ENCODE measurements at regions not wholly inside any gene's neighbourhood (a gene's known extent, or its start where the extent isn't known, plus 50 kb on each side); places are given as distances from the start of the nearest gene placed in this dataset.

- H3K36me3 ChIP-seq = no peaks in the 10 kb centered on the region
- WGBS, 2 donors = 80 to 84% methylated on average over 3 of the region's 3 CpGs
- TF ChIP-seq POLR2A (IDR thresholded peaks at IDR 0.05) (no peak), CTCF (IDR thresholded peaks at IDR 0.05) (no peak), EP300 (IDR thresholded peaks at IDR 0.05) (no peak)
Observed at GRCh38 chr6:126939784-126940183, 178.7 kb upstream of the RSPO3 start.

GRCh38 chr6:126941751-126942150, 176.7 kb upstream of the RSPO3 start:
- no peaks in the 10 kb centered on the region for H3K27me3 ChIP-seq
- TF ChIP-seq POLR2A (IDR thresholded peaks at IDR 0.05) = no peak
- no peak for TF ChIP-seq EP300 (IDR thresholded peaks at IDR 0.05)
- no peak for TF ChIP-seq CTCF (IDR thresholded peaks at IDR 0.05)
- H3K4me3 ChIP-seq = no peak overlapping the region
- no peak for DNase-seq (ENCODE audit: low spot score in 2 of 2)
- no peak overlapping the region for H3K27ac ChIP-seq
- H3K4me1 ChIP-seq = peaks cover 0 to 20% (median 0%) of the 10 kb centered on the region in 4 donors
- no peaks in the 10 kb centered on the region for H3K36me3 ChIP-seq
- no peaks in the 10 kb centered on the region for H3K9me3 ChIP-seq
- 77 to 86% methylated on average over 1 of the region's 1 CpG for WGBS, 2 donors

More at GRCh38 chr6:126939784-126940183, 178.7 kb upstream of the RSPO3 start:
- Histone ChIP-seq H3K4me3 (no peak overlapping the region), H3K4me1 (peaks cover 0 to under 1% (median 0%) of the 10 kb centered on the region in 4 donors), H3K27me3 (no peaks in the 10 kb centered on the region), H3K9me3 (no peaks in the 10 kb centered on the region), H3K27ac (no peak overlapping the region)
- DNase-seq (ENCODE audit: low spot score in 2 of 2) = no peak

- TF ChIP-seq EP300 (IDR thresholded peaks at IDR 0.05) (no peak), POLR2A (IDR thresholded peaks at IDR 0.05) (no peak), CTCF (IDR thresholded peaks at IDR 0.05) (no peak)
- no peak for DNase-seq (ENCODE audit: low spot score in 2 of 2)
- H3K36me3 ChIP-seq = no peaks in the 10 kb centered on the region
- peaks cover 0 to 21% (median 0%) of the 10 kb centered on the region in 4 donors for H3K4me1 ChIP-seq
- no peaks in the 10 kb centered on the region for H3K27me3 ChIP-seq
- H3K27ac ChIP-seq = no peak overlapping the region
- H3K9me3 ChIP-seq = no peaks in the 10 kb centered on the region
- 66 to 67% methylated on average over 5 of the region's 5 CpGs for WGBS, 2 donors
- H3K4me3 ChIP-seq = no peak overlapping the region
Observed at GRCh38 chr6:126944512-126944911, 174.0 kb upstream of the RSPO3 start.

- DNase-seq (ENCODE audit: low spot score in 2 of 2) = no peak
- H3K27ac ChIP-seq = peak overlapping the region in 1 of 4 donors; percentile 61
- H3K36me3 ChIP-seq = no peaks in the 10 kb centered on the region
- no peaks in the 10 kb centered on the region for H3K27me3 ChIP-seq
- TF ChIP-seq POLR2A (IDR thresholded peaks at IDR 0.05) (no peak), CTCF (IDR thresholded peaks at IDR 0.05) (no peak)
- WGBS, 2 donors = 45 to 61% methylated on average over 4 of the region's 4 CpGs
- no peaks in the 10 kb centered on the region for H3K9me3 ChIP-seq
- peaks cover 0 to 21% (median 0%) of the 10 kb centered on the region in 4 donors for H3K4me1 ChIP-seq
- H3K4me3 ChIP-seq = no peak overlapping the region
Observed at GRCh38 chr6:126945150-126945685, 173.3 kb upstream of the RSPO3 start.

- no peak for DNase-seq (ENCODE audit: low spot score in 2 of 2)
- Histone ChIP-seq H3K27ac (peak overlapping the region in 2 of 4 donors; percentile 53 to 61), H3K36me3 (no peaks in the 10 kb centered on the region), H3K27me3 (no peaks in the 10 kb centered on the region), H3K4me3 (no peak overlapping the region), H3K4me1 (peaks cover 0 to 21% (median 0%) of the 10 kb centered on the region in 4 donors), H3K9me3 (no peaks in the 10 kb centered on the region)
- TF ChIP-seq CTCF (IDR thresholded peaks at IDR 0.05) (no peak), POLR2A (IDR thresholded peaks at IDR 0.05) (no peak), EP300 (IDR thresholded peaks at IDR 0.05) (no peak)
- 54 to 59% methylated on average over 2 of the region's 2 CpGs for WGBS, 2 donors
Observed at GRCh38 chr6:126945812-126946360, 172.6 kb upstream of the RSPO3 start.
